Jurkat, Clone E6-1 (cell line): ENCODE measurements at regions not wholly inside any gene's neighbourhood (a gene's known extent, or its start where the extent isn't known, plus 50 kb on each side); places are given as distances from the start of the nearest gene placed in this dataset.

ENCODE experiments used
- DNase-seq: peaks from one replicate; pipeline ENCODE4 v3.0.0-alpha.2; 2011; ENCODE audit warnings: low read depth, low spot score
- H3K4me3 ChIP-seq: 2 replicates; pipeline ENCODE4 v1.5.1; 2011; ENCODE audit warnings: mild to moderate bottlenecking, low read length, control low read depth, moderate library complexity

DNA sequence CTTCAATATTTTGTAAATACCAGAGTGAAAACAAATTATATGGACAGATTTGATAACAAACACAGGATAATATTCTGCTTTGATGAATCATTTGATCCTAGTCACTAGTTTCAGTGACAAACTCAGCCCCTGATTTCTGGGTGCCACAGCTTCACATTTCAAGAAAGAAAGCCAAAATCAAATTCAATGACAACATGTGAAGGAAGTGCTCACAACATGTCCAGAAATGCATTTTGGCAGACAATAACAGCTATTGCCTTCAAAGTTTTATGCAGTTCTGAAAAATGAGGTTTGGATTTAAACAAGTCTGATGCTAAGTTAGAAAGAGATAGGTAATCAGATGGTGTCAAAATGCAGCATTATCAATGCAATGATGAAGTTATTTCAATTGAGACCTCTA lies 106.9 kb upstream of the PIEZO2 start:
- no peak for DNase-seq
- H3K4me3 ChIP-seq = no peak overlapping the region

DNA sequence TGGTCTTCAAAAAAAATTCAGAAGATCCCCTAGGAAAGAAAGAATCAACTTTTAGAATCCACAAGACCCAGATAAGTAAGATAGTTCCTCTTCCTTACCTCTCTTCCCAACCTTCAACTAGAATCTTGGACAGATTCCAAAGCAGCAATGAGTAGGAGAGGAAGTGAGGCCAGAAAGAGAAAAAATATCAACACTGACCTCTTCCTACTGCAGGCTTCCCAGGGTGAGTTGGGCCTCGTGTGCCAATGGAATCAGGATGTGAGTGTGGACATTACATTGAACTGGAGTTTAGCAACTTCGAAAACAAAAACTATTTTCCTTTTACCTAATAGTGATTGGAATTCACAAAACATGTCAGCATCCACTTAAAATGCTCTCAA lies 102.5 kb upstream of the PIEZO2 start:
- no peak for DNase-seq
- no peak overlapping the region for H3K4me3 ChIP-seq

DNA sequence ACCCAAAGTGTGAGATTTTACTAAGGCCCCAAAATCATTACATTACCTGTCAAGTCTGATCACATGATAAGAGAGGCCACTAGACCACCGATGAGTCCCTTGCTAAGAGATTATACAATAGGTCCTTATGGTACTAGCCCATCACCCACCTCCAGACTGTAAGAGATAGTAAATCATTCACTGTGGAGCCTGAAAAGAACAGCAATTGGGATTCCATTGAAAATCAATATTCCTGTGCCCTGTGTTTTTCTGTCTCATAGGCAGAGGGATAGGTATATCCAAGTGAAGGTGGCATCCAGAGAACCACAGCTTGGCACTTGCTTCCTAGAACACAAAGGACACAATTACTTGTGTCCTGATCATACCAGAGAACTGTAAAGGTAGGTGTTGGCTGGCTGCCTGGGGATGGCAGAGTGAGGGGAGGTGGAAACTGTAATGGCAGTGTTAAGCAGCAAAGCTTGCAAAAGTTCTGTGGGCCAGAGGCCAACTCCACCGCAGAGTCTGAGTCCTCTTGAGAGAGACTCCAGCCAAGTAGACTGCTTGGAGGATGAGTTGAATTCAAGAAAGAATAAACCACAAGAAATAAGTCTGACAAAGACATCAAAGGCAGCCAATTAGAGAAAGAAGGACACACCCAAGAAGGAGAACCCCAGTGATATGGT lies 102.0 kb upstream of the PIEZO2 start:
- no peak overlapping the region for H3K4me3 ChIP-seq
- no peak for DNase-seq

DNA sequence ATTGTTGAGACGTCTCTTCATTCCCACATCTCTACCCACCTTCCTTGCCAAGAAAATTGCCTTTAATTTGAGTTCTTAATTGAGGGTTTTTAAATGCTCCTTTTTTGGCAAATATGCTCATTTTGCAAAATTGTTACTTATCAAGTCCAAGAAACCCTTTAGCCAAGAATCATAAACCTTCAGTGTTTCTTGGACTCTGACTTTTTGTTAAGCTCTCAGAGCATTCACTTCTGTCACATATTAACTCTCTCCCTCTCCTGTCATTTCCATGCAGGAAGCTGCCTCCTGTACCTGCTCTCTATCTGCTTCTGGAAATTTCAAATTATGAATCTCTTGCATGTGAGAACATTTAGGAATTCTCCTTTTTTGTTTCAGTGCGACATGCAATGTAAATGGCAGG lies 100.0 kb upstream of the PIEZO2 start:
- no peak overlapping the region for H3K4me3 ChIP-seq
- no peak for DNase-seq

DNA sequence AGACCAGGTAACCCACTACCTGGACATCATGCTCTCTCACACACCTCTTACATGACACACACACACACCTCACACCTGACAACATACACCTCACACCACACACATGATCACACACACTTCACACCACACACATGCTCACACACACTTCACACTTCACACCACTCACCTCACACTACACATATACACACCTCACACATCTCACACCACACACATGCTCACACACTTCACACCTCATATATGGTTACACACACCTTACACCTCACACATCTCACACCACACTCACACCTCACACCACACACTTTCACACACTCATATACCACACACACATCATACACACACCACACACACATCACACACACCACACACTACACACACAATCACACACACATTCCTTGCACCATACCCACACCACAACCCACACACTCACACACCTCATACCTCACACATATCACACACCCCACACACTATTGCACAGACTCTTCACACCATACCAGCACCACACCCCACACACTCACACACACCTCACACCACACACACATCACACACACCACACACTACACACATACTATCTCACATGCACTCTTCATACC lies 98.1 kb upstream of the PIEZO2 start:
- no peak overlapping the region for H3K4me3 ChIP-seq
- no peak for DNase-seq

DNA sequence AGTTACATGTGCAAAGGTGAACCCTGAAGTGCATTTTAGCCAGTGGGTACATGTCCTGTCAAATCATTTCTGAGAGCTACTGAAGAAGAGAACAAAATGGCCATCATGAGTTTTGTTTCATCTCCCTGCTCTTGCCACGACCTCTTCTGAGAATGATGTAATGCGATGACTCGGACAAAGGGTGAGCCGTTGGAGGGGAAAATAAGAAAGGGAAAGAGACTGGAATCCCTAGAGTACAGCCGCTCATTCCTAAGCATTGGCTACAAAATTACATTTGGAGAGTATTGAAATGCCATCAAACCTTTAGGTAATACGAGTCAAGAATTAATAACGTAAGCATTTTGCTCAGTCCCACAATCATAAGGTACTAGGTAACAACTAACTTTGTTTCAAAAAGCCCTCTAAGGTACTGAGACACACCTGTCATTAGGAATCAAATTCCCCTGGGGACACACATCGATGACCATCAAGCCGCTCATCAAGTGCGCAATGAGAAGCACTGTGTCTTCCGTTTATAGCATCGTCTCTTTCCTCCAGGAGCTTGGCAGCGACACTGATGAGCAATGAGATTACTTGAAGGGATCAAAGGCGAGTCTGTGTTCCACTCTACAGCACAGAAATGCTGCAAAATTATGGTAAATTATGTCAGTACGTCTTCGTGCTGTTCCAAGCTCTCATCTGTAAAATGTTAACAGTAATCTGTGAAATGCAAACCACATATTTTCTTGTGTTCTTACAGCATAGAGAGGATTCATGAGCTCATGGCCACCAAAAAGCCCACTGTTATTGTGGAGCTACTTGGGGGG lies 97.3 kb upstream of the PIEZO2 start:
- no peak overlapping the region for H3K4me3 ChIP-seq
- DNase-seq = no peak

DNA sequence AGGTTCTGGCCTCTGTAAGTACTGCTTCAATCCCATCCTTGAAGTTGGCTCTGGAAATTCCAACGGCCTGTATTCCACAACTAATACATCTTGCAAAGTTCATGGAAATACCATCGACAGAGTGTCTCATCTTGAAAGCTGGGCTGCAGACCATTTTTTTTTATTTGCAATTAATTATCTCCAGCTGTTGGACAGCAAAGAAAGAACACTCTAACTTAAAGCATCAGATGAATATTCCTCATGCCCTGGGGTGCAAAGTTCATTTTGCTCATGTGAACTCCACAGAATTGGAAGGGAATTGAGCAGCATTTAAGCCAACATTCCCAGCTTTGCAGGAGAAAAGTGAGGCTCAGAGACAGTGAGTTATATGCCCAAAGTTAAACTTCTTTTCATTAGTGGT lies 96.5 kb upstream of the PIEZO2 start:
- H3K4me3 ChIP-seq = no peak overlapping the region
- DNase-seq = no peak

DNA sequence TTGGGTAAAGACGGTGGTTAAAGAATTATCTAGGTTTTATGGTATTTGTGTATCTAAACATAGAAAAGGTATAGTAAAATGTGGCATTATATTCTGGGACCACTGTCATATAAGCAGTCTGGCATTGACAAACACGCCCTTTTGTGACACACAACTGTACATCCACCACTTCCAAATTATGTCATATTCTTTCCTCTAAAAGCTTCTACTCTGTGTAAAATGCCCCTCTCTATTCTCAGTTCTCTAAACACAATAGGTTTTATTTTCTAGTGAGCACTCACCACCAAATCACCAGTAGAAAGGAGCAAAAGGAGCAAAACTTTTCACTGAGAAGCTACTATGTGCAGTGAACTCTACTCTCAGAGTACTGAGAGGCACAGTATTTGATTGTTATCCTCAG lies 88.1 kb upstream of the PIEZO2 start:
- no peak overlapping the region for H3K4me3 ChIP-seq
- no peak for DNase-seq

DNA sequence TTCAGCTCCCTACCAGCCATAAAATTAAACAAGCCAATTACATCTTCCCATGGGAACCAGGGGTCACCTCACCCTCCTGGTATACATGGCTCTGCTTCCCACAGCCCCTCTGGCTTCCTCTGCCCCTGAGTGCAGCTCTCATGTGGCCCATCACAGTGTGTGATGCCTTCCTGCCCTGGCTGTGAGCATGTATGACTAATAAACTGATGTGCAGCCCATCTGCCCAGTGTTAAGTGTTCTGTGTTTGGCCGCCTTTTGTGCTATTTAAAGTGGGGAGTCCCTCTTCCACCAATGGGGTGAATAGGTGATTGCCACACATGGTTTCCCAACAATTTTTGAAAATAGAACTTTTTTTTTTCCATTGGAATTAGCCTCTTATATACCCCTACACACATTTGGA lies 87.7 kb upstream of the PIEZO2 start:
- DNase-seq = no peak
- H3K4me3 ChIP-seq = no peak overlapping the region

DNA sequence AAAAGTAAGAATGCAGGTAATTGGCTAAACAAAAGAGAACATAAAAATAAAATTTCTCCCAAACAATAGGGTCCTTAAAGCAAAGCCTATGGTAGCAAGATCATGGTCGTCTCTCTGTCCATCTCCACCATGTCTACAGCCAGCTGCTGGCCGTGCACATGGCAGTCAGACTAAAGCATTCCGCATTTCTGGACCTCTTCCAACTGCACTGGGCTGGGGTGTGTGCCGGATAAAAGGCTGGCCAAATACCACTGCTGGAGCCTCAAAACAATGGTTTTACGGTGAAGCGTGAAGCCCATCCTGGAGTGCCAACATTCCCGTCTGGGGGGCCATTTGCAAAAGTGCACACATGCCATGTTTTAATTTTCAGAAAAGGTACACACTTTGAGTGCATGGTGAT lies 74.8 kb upstream of the PIEZO2 start:
- no peak overlapping the region for H3K4me3 ChIP-seq
- DNase-seq = no peak

DNA sequence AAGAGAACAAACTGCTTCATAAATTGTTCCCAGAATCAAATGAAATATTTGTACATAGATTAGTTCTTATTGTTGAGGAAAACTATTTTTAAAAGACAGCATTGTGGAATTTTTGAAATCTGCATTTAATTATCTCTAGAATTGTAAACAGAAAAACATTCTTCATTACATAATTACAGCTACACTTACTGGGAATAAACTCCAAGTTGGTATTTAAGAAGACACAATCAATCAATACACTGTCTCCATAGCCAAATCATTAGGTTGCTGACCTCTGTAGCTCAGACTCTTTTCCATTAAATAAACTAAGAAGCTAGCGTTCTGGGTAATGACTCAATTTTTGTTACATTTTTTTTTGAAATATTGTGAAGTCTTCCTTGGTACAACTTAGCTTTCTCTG lies 70.2 kb upstream of the PIEZO2 start:
- no peak for DNase-seq
- H3K4me3 ChIP-seq = no peak overlapping the region

DNA sequence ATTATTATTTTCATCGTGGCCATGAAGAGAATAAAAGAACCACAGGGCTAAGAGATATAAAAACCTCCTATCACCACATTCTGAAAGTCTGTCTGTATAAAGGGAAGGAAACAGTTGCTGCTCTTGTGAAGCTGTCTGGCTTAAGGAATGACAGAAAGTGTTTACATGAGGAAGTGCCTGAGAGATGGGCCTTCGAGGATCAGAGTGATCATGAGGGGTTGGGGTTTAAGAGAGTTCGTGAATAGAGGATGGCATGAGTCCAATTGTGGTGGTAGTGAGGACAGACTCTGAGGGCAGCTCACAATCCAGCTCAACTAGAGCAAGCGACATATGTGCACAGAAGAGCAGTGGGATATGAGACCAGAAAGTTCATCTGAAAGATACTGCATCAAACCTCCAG lies 65.8 kb upstream of the PIEZO2 start:
- H3K4me3 ChIP-seq = no peak overlapping the region
- no peak for DNase-seq

DNA sequence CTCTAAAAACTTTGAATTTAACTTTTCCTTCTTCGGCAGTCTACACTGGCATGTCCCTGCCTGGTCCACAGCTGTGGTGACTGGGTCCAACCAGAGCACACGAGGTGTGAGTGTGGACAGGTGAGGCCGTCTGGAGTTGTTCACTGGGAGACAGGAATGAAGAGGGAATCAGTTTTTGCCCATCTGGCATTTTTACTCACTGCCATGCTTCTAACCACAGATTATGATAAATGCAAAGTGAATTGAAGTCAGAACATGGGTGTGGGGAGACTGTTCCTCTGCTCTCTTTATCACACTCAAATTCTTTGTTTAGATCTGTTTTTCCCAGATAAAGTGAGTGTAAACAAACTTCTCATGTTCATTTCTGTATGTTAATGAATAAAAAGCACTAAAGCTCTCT lies 54.7 kb upstream of the PIEZO2 start:
- H3K4me3 ChIP-seq = no peak overlapping the region
- no peak for DNase-seq

DNA sequence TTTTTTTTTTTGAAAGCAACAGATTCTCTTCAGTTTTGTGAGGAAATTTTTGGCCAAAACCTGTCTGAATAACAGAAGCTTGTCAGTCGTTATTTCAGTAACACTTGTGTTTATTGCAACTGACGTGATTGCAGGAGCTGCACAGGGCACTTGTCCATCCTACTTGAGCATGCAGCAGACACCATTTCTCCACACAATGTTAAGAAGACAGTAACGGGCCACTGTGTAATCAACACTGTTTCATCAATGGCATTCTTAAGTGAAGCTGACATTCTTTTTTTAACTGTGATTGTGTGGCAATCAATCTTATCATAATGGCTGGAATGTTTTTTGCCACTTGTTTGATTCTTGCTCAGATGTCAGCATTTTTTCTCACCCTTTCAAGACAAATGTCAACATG lies 50.1 kb upstream of the PIEZO2 start:
- DNase-seq = no peak
- H3K4me3 ChIP-seq = no peak overlapping the region
